ENCODE measurements at regions not wholly inside any gene's neighbourhood (a gene's known extent, or its start where the extent isn't known, plus 50 kb on each side); places are given as distances from the start of the nearest gene placed in this dataset.

DNA sequence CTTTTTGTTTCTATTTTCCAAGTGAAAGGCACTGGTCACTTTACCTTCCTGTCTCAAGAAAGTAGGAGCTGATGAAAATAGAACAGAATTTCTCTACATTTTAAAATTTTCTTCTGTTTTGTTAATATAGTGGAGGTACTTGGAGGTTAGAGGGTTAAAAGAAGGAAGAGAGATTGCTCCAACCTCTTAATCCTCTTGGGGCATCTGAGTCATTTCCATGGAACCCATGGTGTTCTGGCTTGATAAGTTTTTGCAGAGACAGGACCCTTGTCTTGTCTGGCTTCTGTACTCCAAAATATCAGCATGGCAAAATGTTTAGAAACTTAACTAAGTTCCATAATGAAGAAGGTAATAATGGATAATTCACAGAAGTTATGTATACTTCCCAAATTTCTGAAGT, 727.2 kb downstream of the C4orf33 start:
- H3K9me3 Mint-ChIP-seq (ENCODE audit: insufficient read depth): peaks cover 2% of the 10 kb centered on the region
- Histone ChIP-seq H3K4me2 (replicated peaks; ENCODE audit: low read depth, low read length, poor library complexity, severe bottlenecking) (no peak overlapping the region), H3K9me3 (ENCODE audit: control extremely low read depth in 1 of 3, control insufficient read depth in 2 of 3, insufficient read depth in 1 of 3, low read length in 2 of 3) (no peaks in the 10 kb centered on the region), H3K27ac (ENCODE audit: low read length in 2 of 2) (no peak overlapping the region), H3K9ac (ENCODE audit: low read length) (no peak overlapping the region), H2AFZ (ENCODE audit: insufficient read depth, low read depth, low read length, poor library complexity, severe bottlenecking) (no peak overlapping the region), H3K36me3 (replicated peaks in 1 of 2; ENCODE audit: control extremely low read depth in 1 of 2, control insufficient read depth in 1 of 2, extremely low read depth in 1 of 2, insufficient read depth in 2 of 2, low read length in 1 of 2) (no peaks in the 10 kb centered on the region), H3K27me3 (replicated peaks in 1 of 4; ENCODE audit: control extremely low read depth in 1 of 4, control insufficient read depth in 3 of 4, insufficient read depth in 4 of 4, low read length in 3 of 4) (no peaks in the 10 kb centered on the region), H3K4me1 (ENCODE audit: control insufficient read depth in 2 of 2, insufficient read depth in 2 of 2, low read length in 2 of 2) (no peaks in the 10 kb centered on the region), H3K79me2 (ENCODE audit: control insufficient read depth, insufficient read depth, low read length) (no peaks in the 10 kb centered on the region), H3K4me3 (ENCODE audit: control extremely low read depth in 1 of 5, extremely low read depth in 1 of 5, insufficient read depth in 1 of 5, low read depth in 2 of 5, low read length in 4 of 5) (no peak overlapping the region), H4K20me1 (ENCODE audit: control insufficient read depth, insufficient read depth, low read length, poor library complexity, severe bottlenecking) (no peaks in the 10 kb centered on the region)
- CTCF ChIA-PET: no interaction called here
- H3K27ac Mint-ChIP-seq: no peak overlapping the region
- ATAC-seq (ENCODE audit: low read depth) (no peak), DNase-seq (no peak)
- intact Hi-C loops (cut with micrococcal nuclease): no loop called here
- no peaks in the 10 kb centered on the region for H3K4me1 Mint-ChIP-seq
- TF ChIP-seq, protein P1, sequence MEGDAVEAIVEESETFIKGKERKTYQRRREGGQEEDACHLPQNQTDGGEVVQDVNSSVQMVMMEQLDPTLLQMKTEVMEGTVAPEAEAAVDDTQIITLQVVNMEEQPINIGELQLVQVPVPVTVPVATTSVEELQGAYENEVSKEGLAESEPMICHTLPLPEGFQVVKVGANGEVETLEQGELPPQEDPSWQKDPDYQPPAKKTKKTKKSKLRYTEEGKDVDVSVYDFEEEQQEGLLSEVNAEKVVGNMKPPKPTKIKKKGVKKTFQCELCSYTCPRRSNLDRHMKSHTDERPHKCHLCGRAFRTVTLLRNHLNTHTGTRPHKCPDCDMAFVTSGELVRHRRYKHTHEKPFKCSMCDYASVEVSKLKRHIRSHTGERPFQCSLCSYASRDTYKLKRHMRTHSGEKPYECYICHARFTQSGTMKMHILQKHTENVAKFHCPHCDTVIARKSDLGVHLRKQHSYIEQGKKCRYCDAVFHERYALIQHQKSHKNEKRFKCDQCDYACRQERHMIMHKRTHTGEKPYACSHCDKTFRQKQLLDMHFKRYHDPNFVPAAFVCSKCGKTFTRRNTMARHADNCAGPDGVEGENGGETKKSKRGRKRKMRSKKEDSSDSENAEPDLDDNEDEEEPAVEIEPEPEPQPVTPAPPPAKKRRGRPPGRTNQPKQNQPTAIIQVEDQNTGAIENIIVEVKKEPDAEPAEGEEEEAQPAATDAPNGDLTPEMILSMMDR (IDR thresholded peaks at IDR 0.05): no peak
- no peak for TF ChIP-seq EZH2 (IDR thresholded peaks at IDR 0.05; ENCODE audit: borderline replicate concordance, insufficient read depth, low read depth, low read length, poor library complexity, severe bottlenecking)
- POLR2A ChIA-PET: no interaction called here
- H3K4me3 Mint-ChIP-seq: no peak overlapping the region
- no peaks in the 10 kb centered on the region for H3K27me3 Mint-ChIP-seq

DNA sequence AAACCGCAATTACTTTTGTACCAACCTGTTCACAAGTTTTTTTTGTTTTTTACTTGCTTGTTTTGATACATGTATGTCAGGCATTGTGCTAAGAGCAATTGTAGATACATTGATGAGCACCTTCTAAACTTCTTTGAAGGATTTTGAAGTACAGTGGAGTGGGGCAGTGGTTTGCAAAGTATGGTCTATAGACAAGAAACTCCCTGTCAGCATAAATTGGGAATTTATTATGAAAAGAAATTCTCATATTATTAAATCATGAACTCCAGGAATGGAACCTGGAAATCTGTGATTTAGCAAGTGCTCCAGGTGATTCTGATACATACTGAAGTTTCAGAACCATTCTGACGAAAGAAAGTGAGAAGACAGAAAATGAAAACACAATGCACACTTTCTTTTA, 733.4 kb downstream of the C4orf33 start:
- H3K4me1 Mint-ChIP-seq: no peaks in the 10 kb centered on the region
- H3K36me3 ChIP-seq (replicated peaks in 1 of 2; ENCODE audit: control extremely low read depth in 1 of 2, control insufficient read depth in 1 of 2, extremely low read depth in 1 of 2, insufficient read depth in 2 of 2, low read length in 1 of 2): no peaks in the 10 kb centered on the region
- H4K20me1 ChIP-seq (ENCODE audit: control insufficient read depth, insufficient read depth, low read length, poor library complexity, severe bottlenecking): no peaks in the 10 kb centered on the region
- no CpG with 5 or more reads among the region's 2 CpGs for WGBS (ENCODE audit: insufficient coverage)
- DNase-seq (no peak), ATAC-seq (ENCODE audit: low read depth) (no peak)
- no peaks in the 10 kb centered on the region for H3K27me3 Mint-ChIP-seq
- H3K4me3 Mint-ChIP-seq: no peak overlapping the region
- H3K9me3 ChIP-seq (ENCODE audit: control extremely low read depth in 1 of 3, control insufficient read depth in 2 of 3, insufficient read depth in 1 of 3, low read length in 2 of 3): no peaks in the 10 kb centered on the region
- H3K79me2 ChIP-seq (ENCODE audit: control insufficient read depth, insufficient read depth, low read length): no peaks in the 10 kb centered on the region
- CTCF ChIA-PET: no interaction called here
- no peak for TF ChIP-seq EZH2 (IDR thresholded peaks at IDR 0.05; ENCODE audit: borderline replicate concordance, insufficient read depth, low read depth, low read length, poor library complexity, severe bottlenecking)
- no peaks in the 10 kb centered on the region for H3K4me1 ChIP-seq (ENCODE audit: control insufficient read depth in 2 of 2, insufficient read depth in 2 of 2, low read length in 2 of 2)
- no peak overlapping the region for H3K27ac ChIP-seq (ENCODE audit: low read length in 2 of 2)
- no peak overlapping the region for H2AFZ ChIP-seq (ENCODE audit: insufficient read depth, low read depth, low read length, poor library complexity, severe bottlenecking)
- POLR2A ChIA-PET: no interaction called here
- peaks cover 2% of the 10 kb centered on the region for H3K9me3 Mint-ChIP-seq (ENCODE audit: insufficient read depth)
- no peaks in the 10 kb centered on the region for H3K27me3 ChIP-seq (replicated peaks in 1 of 4; ENCODE audit: control extremely low read depth in 1 of 4, control insufficient read depth in 3 of 4, insufficient read depth in 4 of 4, low read length in 3 of 4)
- no peak overlapping the region for H3K4me2 ChIP-seq (replicated peaks; ENCODE audit: low read depth, low read length, poor library complexity, severe bottlenecking)
- H3K27ac Mint-ChIP-seq: no peak overlapping the region
- intact Hi-C loops (cut with micrococcal nuclease): no loop called here
- no peak overlapping the region for H3K4me3 ChIP-seq (ENCODE audit: control extremely low read depth in 1 of 5, extremely low read depth in 1 of 5, insufficient read depth in 1 of 5, low read depth in 2 of 5, low read length in 4 of 5)
- H3K9ac ChIP-seq (ENCODE audit: low read length): no peak overlapping the region

Measured in B cell (primary cell).